H1 (cell line): ENCODE measurements at regions not wholly inside any gene's neighbourhood (a gene's known extent, or its start where the extent isn't known, plus 50 kb on each side); places are given as distances from the start of the nearest gene placed in this dataset.

Experiments used
- CTCF ChIA-PET: fragments of 300-600 bp; sonication (Branson Sonifier 250); formaldehyde crosslinking; loops from one replicate; lab custom pipeline; 2021; ENCODE audit not compliant: partially characterized antibody; lab: Charles Lee
- POLR2A ChIA-PET: fragments of 300-600 bp; sonication (Branson Sonifier 250); formaldehyde crosslinking; loops from one replicate; lab custom pipeline; 2021; ENCODE audit warnings: inconsistent platforms; ENCODE audit not compliant: partially characterized antibody; lab: Charles Lee
- DNase-seq, 2 experiments: peaks; one replicate each; pipeline versions ENCODE4 v3.0.0 to v3.0.0-alpha.2; 2010 to 2022; ENCODE audit warnings: low spot score in 2 of 2, low read depth in 1 of 2, mixed read lengths in 1 of 2
- FAIRE-seq: peaks from 2 replicates; lab custom pipeline; 2011; peaks lifted over from hg19 to GRCh38; lab: Jason Lieb, UNC
- H2AFZ ChIP-seq: 2 replicates; pipeline ENCODE4 v1.8.1; 2012; ENCODE audit warnings: low read length, inconsistent platforms
- H2AK5ac ChIP-seq: 2 replicates; pipeline ENCODE4 v1.6.1; 2013; ENCODE audit warnings: low read depth, low read length
- H2BK120ac ChIP-seq: replicated peaks from 2 replicates; pipeline ENCODE3; 2013; ENCODE audit warnings: low read depth, low read length, inconsistent platforms
- H2BK12ac ChIP-seq: 2 replicates; pipeline ENCODE4 v1.6.1; 2013; ENCODE audit warnings: low read depth, low read length
- H2BK15ac ChIP-seq: 2 replicates; pipeline ENCODE4 v1.6.1; 2013; ENCODE audit warnings: low read length
- H2BK20ac ChIP-seq: 2 replicates; pipeline ENCODE4 v1.6.1; 2013; ENCODE audit warnings: low read length
- H2BK5ac ChIP-seq: 2 replicates; pipeline ENCODE4 v1.6.1; 2013; ENCODE audit warnings: low read depth, low read length
- H3K14ac ChIP-seq: 2 replicates; pipeline ENCODE4 v1.6.1; 2013; ENCODE audit warnings: inconsistent platforms; ENCODE audit not compliant: insufficient read length
- H3K18ac ChIP-seq: 2 replicates; pipeline ENCODE4 v1.6.1; 2013; ENCODE audit warnings: low read length; ENCODE audit errors: extremely low read depth
- H3K23ac ChIP-seq: 2 replicates; pipeline ENCODE4 v1.6.1; 2013; ENCODE audit warnings: inconsistent platforms; ENCODE audit not compliant: insufficient read length
- H3K23me2 ChIP-seq: 2 replicates; pipeline ENCODE4 v1.6.1; 2013; ENCODE audit warnings: low read depth, low read length
- H3K27ac ChIP-seq: 2 replicates; pipeline ENCODE4 v1.6.1; 2011; ENCODE audit warnings: low read depth, low read length, inconsistent platforms
- H3K27me3 ChIP-seq, 4 experiments: replicated peaks in 1 of 4; 1 replicate in 1 of 4; 2 replicates in 3 of 4; pipeline versions ENCODE4 v1.6.1 to v1.8.1; 2011 to 2013; ENCODE audit warnings: low read length in 3 of 4, mild to moderate bottlenecking in 3 of 4, inconsistent platforms in 2 of 4, mixed read lengths in 2 of 4, moderate library complexity in 1 of 4; ENCODE audit not compliant: control insufficient read depth in 3 of 4, insufficient read depth in 3 of 4; ENCODE audit errors: extremely low read depth in 1 of 4
- H3K36me3 ChIP-seq, 4 experiments: 2 replicates each; pipeline versions ENCODE4 v1.6.1 to v1.8.1; 2011 to 2013; ENCODE audit warnings: mild to moderate bottlenecking in 4 of 4, low read length in 3 of 4, moderate library complexity in 2 of 4, control low read depth in 1 of 4, inconsistent platforms in 1 of 4; ENCODE audit not compliant: insufficient read depth in 4 of 4, control insufficient read depth in 2 of 4
- H3K4ac ChIP-seq: replicated peaks from 2 replicates; pipeline ENCODE3; 2013; ENCODE audit warnings: low read length, low read depth, mixed read lengths, inconsistent platforms; ENCODE audit not compliant: insufficient read length
- H3K4me1 ChIP-seq, 4 experiments: replicated peaks in 1 of 4; 1 replicate in 1 of 4; 2 replicates in 3 of 4; pipeline versions ENCODE4 v1.6.1 to v1.8.1; 2011 to 2013; ENCODE audit warnings: low read length in 3 of 4, inconsistent platforms in 2 of 4, mixed read lengths in 1 of 4; ENCODE audit not compliant: insufficient read depth in 4 of 4, control insufficient read depth in 3 of 4
- H3K4me2 ChIP-seq, 2 experiments: 2 replicates each; pipeline versions ENCODE4 v1.6.1 to v1.8.1; 2011 to 2013; ENCODE audit warnings: low read depth in 2 of 2, low read length in 2 of 2, control low read depth in 1 of 2, inconsistent platforms in 1 of 2, mild to moderate bottlenecking in 1 of 2; ENCODE audit not compliant: insufficient read depth in 1 of 2
- H3K4me3 ChIP-seq, 4 experiments: fragments of 200-600, 300-600 bp in 1 of 4; sonication (generic), shearing (Covaris generic), sonication (Bioruptor Twin) in 1 of 4; 2 replicates each; pipeline versions ENCODE4 v1.5.1 to v1.8.1; 2011 to 2016; ENCODE audit warnings: low read length in 4 of 4, low read depth in 3 of 4, control low read depth in 2 of 4, inconsistent platforms in 2 of 4, mild to moderate bottlenecking in 2 of 4, mixed read lengths in 1 of 4, moderate library complexity in 1 of 4; ENCODE audit not compliant: insufficient read depth in 2 of 4; ENCODE audit errors: extremely low read depth in 1 of 4
- H3K56ac ChIP-seq: replicated peaks from 2 replicates; pipeline ENCODE3; 2013; ENCODE audit warnings: low read depth, mild to moderate bottlenecking, mixed read lengths, low read length, inconsistent platforms; ENCODE audit not compliant: insufficient read length
- H3K79me1 ChIP-seq: 2 replicates; pipeline ENCODE4 v1.6.1; 2013; ENCODE audit warnings: low read depth, low read length, control low read depth
- H3K79me2 ChIP-seq, 2 experiments: 2 replicates each; pipeline versions ENCODE4 v1.6.1 to v1.8.1; 2012 to 2013; ENCODE audit warnings: low read length in 2 of 2, mild to moderate bottlenecking in 2 of 2, inconsistent platforms in 1 of 2; ENCODE audit not compliant: insufficient read depth in 2 of 2, control insufficient read depth in 1 of 2
- H3K9ac ChIP-seq, 4 experiments: replicated peaks in 1 of 4; 1 replicate in 1 of 4; 2 replicates in 3 of 4; pipeline versions ENCODE4 v1.6.1 to v1.8.1; 2011 to 2013; ENCODE audit warnings: low read depth in 3 of 4, low read length in 3 of 4, control low read depth in 2 of 4, mild to moderate bottlenecking in 2 of 4, moderate library complexity in 2 of 4, inconsistent platforms in 1 of 4; ENCODE audit errors: extremely low read depth in 1 of 4
- H3K9me3 ChIP-seq, 2 experiments: 2 replicates each; pipeline versions ENCODE4 v1.6.1 to v1.8.1; 2012 to 2013; ENCODE audit warnings: mild to moderate bottlenecking in 2 of 2, moderate library complexity in 2 of 2, control low read depth in 1 of 2, inconsistent platforms in 1 of 2, low read depth in 1 of 2, low read length in 1 of 2, mixed read lengths in 1 of 2; ENCODE audit not compliant: insufficient read depth in 2 of 2
- H4K20me1 ChIP-seq, 2 experiments: replicated peaks in 1 of 2; 2 replicates each; pipeline versions ENCODE3 to v1.8.1; 2011 to 2013; ENCODE audit warnings: inconsistent platforms in 2 of 2, low read length in 2 of 2, mild to moderate bottlenecking in 1 of 2; ENCODE audit not compliant: insufficient read depth in 2 of 2, control insufficient read depth in 1 of 2
- H4K5ac ChIP-seq: 2 replicates; pipeline ENCODE4 v1.6.1; 2013; ENCODE audit warnings: low read length, low read depth, mixed read lengths, inconsistent platforms; ENCODE audit not compliant: insufficient read length
- H4K8ac ChIP-seq: 2 replicates; pipeline ENCODE4 v1.8.0; 2013; ENCODE audit warnings: mild to moderate bottlenecking, moderate library complexity, low read length, inconsistent platforms; ENCODE audit not compliant: insufficient read depth; ENCODE audit errors: extremely low read depth
- H4K91ac ChIP-seq: replicated peaks from 2 replicates; pipeline ENCODE3; 2013; ENCODE audit warnings: low read length, mixed read lengths, inconsistent platforms; ENCODE audit not compliant: insufficient read length
- CREB1 ChIP-seq: IDR thresholded peaks from 2 replicates; pipeline ENCODE4 v1.6.1; 2012; ENCODE audit warnings: inconsistent platforms
- SIRT6 ChIP-seq: IDR thresholded peaks from one replicate; pipeline ENCODE4 v1.7.1; 2012; ENCODE audit warnings: low read length, inconsistent platforms
- SIX5 ChIP-seq: IDR thresholded peaks from 2 replicates; pipeline ENCODE4 v1.6.1; 2011; ENCODE audit warnings: mild to moderate bottlenecking, low read depth, low read length
- WGBS, 2 experiments: shearing (Covaris generic) in 1 of 2; methylation state at CpG; one replicate each; pipeline versions ENCODE4 v1.1.6 to v1.1.7; 2013 to 2015; ENCODE audit warnings: low lambda C conversion rate in 2 of 2, mixed read lengths in 2 of 2, inconsistent platforms in 1 of 2, low coverage in 1 of 2, missing lambda C conversion rate in 1 of 2; ENCODE audit not compliant: insufficient replicate concordance in 2 of 2, insufficient coverage in 1 of 2, insufficient read length in 1 of 2; ENCODE audit errors: extremely low coverage in 1 of 2, missing lambda C conversion rate in 1 of 2; 5-methylcytosine and 5-hydroxymethylcytosine counted together

- Histone ChIP-seq H3K27me3 (no peaks in the 10 kb centered on the region), H3K4me2 (no peak overlapping the region), H2BK5ac (no peak overlapping the region), H3K56ac (no peak overlapping the region)
- TF ChIP-seq CREB1 (no peak), SIRT6 (no peak), SIX5 (no peak)
- TF ChIP-seq, all 59 proteins: peak for 0
- Histone ChIP-seq H3K9me3 (no peaks in the 10 kb centered on the region; a peak in 1 of 4 replicates), H4K91ac (no peak overlapping the region), H3K4ac (no peak overlapping the region), H2BK15ac (no peak overlapping the region), H4K20me1 (no peaks in the 10 kb centered on the region), H3K79me1 (no peaks in the 10 kb centered on the region), H3K79me2 (no peaks in the 10 kb centered on the region), H2BK120ac (no peak overlapping the region), H2AK5ac (no peak overlapping the region), H3K23ac (no peak overlapping the region), H3K18ac (no peak overlapping the region), H2BK12ac (no peak overlapping the region), H2BK20ac (no peak overlapping the region), H2AFZ (no peak overlapping the region), H3K36me3 (no peaks in the 10 kb centered on the region), H3K4me3 (no peak overlapping the region), H3K14ac (no peak overlapping the region), H3K23me2 (no peaks in the 10 kb centered on the region), H4K5ac (no peak overlapping the region), H3K9ac (no peak overlapping the region), H3K27ac (no peak overlapping the region), H3K4me1 (0 out of 7 replicates have a peak, but pooled peaks cover 0 to 4% (median 0%) of the 10 kb centered on the region in 4 experiments), H4K8ac (no peak overlapping the region)
- DNase-seq = no peak
- CTCF ChIA-PET = interaction anchor here (0.9 kb wide), 1 partner anchor 10 kb away, joined by 4 read pairs; no protein-coding TSS in a partner anchor
- 72% methylated on average over 3 of the region's 3 CpGs; no CpG with 5 or more reads in 1 of the 2 experiments for WGBS, 2 experiments
- no peak for FAIRE-seq
- POLR2A ChIA-PET = no interaction called here
Measured at GRCh38 chr5:104739905-104740304, 1177.3 kb upstream of the NUDT12 start.
